NOMO-1 treated with dmso at 0.1 percent for 144 hours (cell line): ENCODE measurements at regions not wholly inside any gene's neighbourhood (a gene's known extent, or its start where the extent isn't known, plus 50 kb on each side); places are given as distances from the start of the nearest gene placed in this dataset.

Experiments
- DNase-seq: peaks from one replicate; lab custom pipeline; 2025; ENCODE audit not compliant: unreplicated experiment; lab: John Stamatoyannopoulos, UW

- DNase-seq, result no peak
These were observed 64.2 kb downstream of the RBM43 start for GRCh38 chr2:151197184-151198108.

GRCh38 chr2:151193576-151193975 lies 68.1 kb downstream of the RBM43 start:
- DNase-seq, result no peak

DNA sequence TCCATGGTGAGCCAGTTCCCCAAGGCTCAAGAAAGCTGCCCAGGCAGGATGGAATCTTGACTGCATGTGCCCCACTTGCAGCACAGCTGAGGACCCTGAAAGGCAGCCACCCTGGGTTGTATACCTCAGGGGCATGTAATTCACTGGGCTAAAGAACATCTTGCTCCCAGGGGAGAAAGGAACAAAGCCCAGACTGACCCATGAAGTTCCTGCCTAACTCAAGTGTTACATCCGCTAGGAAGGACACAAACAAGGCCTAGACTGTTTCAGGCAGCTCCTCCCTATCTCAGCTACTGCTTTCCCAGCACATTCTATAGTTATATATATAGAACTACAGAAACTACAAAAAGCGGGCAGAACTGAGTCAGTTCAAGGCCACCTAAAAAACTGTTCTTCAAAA lies 69.0 kb downstream of the RBM43 start:
- DNase-seq, result no peak

GRCh38 chr2:151191001-151191400 lies 70.7 kb downstream of the RBM43 start:
- no peak for DNase-seq

GRCh38 chr2:151189125-151189524 lies 72.5 kb downstream of the RBM43 start:
- no peak for DNase-seq

GRCh38 chr2:151186011-151186410 lies 75.7 kb downstream of the RBM43 start:
- no peak for DNase-seq

- DNase-seq, result no peak
These were observed 78.5 kb downstream of the RBM43 start for GRCh38 chr2:151182899-151183809.

DNA sequence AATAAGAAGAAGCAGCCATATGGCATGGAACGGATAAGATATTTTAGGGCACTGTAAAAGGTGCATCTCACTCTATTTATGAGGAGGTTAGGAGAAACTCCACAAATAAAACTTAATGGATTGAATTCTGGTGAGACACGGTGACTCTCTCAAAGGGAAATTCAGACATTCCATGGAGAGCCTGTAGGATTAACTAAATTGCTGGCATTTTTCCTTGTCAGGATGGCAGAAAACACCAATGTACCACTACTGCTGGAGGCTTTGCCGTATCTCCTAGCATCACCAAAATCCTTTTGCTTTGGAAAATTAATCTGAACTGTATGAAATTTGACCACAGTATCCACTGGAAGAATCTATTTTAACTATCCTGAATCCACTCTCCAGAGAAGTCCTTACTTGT lies 79.3 kb downstream of the RBM43 start:
- DNase-seq, result no peak

DNA sequence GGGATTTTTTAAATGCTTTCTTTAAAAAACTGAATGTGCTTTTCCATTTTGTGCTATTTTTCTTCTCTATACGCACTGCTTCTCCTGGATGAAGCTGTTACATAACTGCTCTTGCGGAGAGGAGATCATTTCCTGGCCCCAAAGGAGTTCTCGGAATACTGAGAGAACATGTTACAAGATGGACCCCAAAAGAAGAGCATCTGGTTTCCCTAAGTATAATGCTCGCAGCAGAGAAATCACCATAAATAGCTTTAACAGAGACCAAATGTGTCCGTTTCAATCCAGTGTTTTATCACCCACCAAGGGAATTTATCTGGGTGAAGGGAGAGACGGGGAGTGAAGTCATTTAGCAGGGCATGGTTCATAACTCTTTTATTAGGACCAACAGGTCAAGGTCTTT lies 80.1 kb downstream of the RBM43 start:
- no peak for DNase-seq

- no peak for DNase-seq
These were observed 81.5 kb downstream of the RBM43 start for GRCh38 chr2:151180123-151180522.

- DNase-seq, result no peak
These were observed 83.5 kb downstream of the RBM43 start for GRCh38 chr2:151178207-151178606.

- no peak for DNase-seq
These were observed 83.9 kb downstream of the RBM43 start for GRCh38 chr2:151177756-151178155.

DNA sequence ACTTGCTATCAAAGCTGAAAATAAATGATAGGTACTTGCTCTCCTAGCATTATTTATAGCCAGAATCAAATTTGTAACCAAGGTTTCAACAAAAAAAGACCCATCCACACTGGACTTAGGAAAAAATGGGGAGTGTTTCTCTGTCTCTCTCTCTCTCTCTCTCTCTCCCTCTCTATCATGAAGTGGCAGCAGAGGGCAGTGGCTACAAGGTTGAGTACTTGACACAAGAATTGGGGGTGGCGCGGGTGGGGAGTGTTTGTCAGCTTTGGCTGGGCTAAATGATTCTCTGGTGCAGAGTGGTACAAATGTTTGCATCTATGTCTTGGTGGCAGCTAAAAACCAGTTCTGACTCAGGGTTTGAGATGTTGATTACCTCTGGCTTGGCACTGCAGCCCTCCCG lies 85.0 kb downstream of the RBM43 start:
- no peak for DNase-seq

- no peak for DNase-seq
These were observed 85.8 kb downstream of the RBM43 start for GRCh38 chr2:151175864-151176263.

GRCh38 chr2:151174127-151174526 lies 87.5 kb downstream of the RBM43 start:
- DNase-seq, result no peak

DNA sequence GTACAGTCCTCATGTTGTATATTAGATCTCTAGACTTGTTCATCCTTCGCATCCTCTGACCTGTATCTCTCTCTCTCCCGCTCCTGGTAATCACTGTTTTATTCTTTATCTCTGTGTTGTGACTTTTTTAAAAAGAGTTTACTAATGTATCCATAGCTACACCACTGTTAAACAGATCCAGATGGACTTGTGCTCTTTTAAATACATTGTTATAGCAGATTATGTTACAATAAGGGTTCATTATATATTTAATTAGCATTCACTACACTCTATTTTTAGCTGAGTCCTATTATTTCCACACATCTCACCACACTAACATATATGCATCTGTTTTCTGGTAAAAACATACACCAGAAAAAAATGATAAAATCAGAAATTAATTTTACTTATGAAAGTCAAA lies 90.5 kb downstream of the RBM43 start:
- no peak for DNase-seq

- no peak for DNase-seq
These were observed 95.3 kb downstream of the RBM43 start for GRCh38 chr2:151166410-151166809.

GRCh38 chr2:151165105-151165684 lies 96.5 kb downstream of the RBM43 start:
- DNase-seq, result no peak

DNA sequence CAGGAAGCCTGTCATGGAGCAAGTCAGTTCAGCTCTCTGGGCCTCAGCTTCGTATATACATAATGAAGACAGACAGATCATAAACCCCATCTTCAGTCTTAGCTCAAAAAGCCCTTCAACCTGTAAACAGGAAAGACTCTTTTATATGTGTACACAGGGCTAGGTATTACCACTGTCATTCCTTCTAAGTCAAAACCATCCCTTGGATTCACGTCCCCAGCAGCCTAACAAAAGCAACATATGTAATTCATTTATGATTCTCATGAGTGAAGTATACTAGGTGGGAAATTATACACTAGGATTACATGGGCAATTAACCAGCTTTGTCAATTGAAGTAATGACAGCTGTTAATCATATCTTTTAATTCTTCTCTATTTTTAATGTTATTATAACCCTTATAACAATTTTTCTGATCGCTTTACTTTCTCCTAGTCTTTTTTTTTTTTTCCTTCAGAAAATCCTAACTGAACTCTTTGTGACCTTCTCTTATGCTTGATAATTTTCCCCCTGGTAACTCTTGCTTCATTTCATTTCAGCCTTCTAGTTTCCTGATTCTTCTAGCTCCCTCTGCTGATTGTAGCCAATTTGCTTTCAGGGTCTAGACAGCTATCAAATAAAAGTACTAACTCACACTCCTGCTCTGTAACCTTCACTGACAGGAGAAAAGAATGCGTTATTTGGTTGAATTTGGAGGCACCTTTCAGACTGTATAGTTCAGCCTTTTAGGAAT lies 99.7 kb downstream of the RBM43 start:
- no peak for DNase-seq

DNA sequence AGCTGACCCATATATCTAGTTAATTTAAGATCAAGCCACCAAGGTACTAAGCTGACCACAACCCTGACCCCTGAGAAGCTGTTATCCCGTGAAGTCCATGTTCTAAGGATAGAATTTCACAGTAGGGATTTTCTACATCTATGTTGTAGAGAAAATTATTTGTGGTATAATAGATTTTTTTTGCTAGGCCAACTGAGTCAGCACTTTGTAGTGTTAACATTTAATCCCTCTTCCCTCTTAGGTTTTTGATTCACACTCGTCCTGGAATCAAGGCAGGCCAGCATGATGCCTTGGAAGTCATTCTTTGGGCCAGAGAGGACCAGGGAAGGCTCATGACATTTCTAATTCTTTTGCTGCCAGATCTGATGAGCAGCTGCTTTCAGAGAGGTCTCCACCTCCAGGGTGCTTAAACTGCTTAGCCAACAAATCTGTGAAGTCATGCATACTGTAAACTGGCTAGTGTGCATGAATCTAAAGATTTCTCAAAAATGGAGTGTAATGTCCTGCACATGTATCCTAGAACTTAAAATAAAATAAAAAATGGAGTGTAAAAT lies 102.5 kb downstream of the RBM43 start:
- DNase-seq, result no peak
